SK-N-SH (cell line): ENCODE measurements at regions not wholly inside any gene's neighbourhood (a gene's known extent, or its start where the extent isn't known, plus 50 kb on each side); places are given as distances from the start of the nearest gene placed in this dataset.

ENCODE experiments used
- CTCF ChIA-PET: fragments of 300-600, 350-600 bp; formaldehyde crosslinking; extraction: SDS; loops from one replicate; lab custom pipeline; 2021; lab: Yijun Ruan, JAX
- POLR2A ChIA-PET: fragments of 350-600 bp; sonication (Branson Sonifier 250); formaldehyde crosslinking; extraction: SDS; loops from one replicate; lab custom pipeline; 2020; ENCODE audit warnings: antibody characterized with exemption, inconsistent platforms; lab: Yijun Ruan, JAX
- DNase-seq: peaks from one replicate; pipeline ENCODE4 v3.0.0; 2012
- H2AFZ ChIP-seq: fragments of 200-600 bp; sonication (generic); 2 replicates; pipeline ENCODE4 v1.8.1; 2016; ENCODE audit warnings: antibody characterized with exemption, mild to moderate bottlenecking, low read depth
- H3F3A ChIP-seq: fragments of 200-600 bp; sonication (generic); replicated peaks from 2 replicates; pipeline ENCODE3; 2016; ENCODE audit warnings: antibody characterized with exemption, mild to moderate bottlenecking; ENCODE audit not compliant: insufficient read depth
- H3K27ac ChIP-seq, 2 experiments: fragments of 200-500 bp in 1 of 2; fragments of 200-600 bp in 1 of 2; sonication (Bioruptor generic) in 1 of 2; sonication (generic), shearing (Covaris generic) in 1 of 2; 2 replicates each; pipeline versions ENCODE4 v1.5.1 to v1.6.1; 2014 to 2016; ENCODE audit warnings: low read depth in 2 of 2, inconsistent platforms in 1 of 2, low read length in 1 of 2, mild to moderate bottlenecking in 1 of 2, mixed read lengths in 1 of 2
- H3K27me3 ChIP-seq: fragments of 200-600 bp; sonication (generic), shearing (Covaris generic); 2 replicates; pipeline ENCODE4 v1.6.1; 2016; ENCODE audit warnings: mixed run types; ENCODE audit not compliant: insufficient read depth
- H3K36me3 ChIP-seq, 2 experiments: fragments of 200-500 bp in 1 of 2; fragments of 200-600 bp in 1 of 2; sonication (Bioruptor generic) in 1 of 2; sonication (generic) in 1 of 2; replicated peaks in 1 of 2; 2 replicates each; pipeline versions ENCODE3 to v1.5.1; 2014 to 2016; ENCODE audit warnings: low read length in 1 of 2, mild to moderate bottlenecking in 1 of 2; ENCODE audit not compliant: insufficient read depth in 2 of 2, control insufficient read depth in 1 of 2
- H3K4me1 ChIP-seq, 2 experiments: fragments of 200-500 bp in 1 of 2; fragments of 200-600 bp in 1 of 2; sonication (Bioruptor generic) in 1 of 2; sonication (generic), shearing (Covaris generic) in 1 of 2; 2 replicates each; pipeline versions ENCODE4 v1.5.1 to v1.6.1; 2014 to 2016; ENCODE audit warnings: low read depth in 1 of 2, low read length in 1 of 2, mixed run types in 1 of 2; ENCODE audit not compliant: insufficient read depth in 2 of 2, control insufficient read depth in 1 of 2
- H3K4me2 ChIP-seq: fragments of 200-600 bp; sonication (generic), shearing (Covaris generic); 2 replicates; pipeline ENCODE4 v1.6.1; 2017; ENCODE audit warnings: mixed run types
- H3K4me3 ChIP-seq, 2 experiments: fragments of 200-500 bp in 1 of 2; fragments of 200-600 bp in 1 of 2; sonication (Bioruptor generic) in 1 of 2; sonication (generic), shearing (Covaris generic) in 1 of 2; 2 replicates each; pipeline versions ENCODE4 v1.5.1 to v1.8.1; 2014 to 2016; ENCODE audit warnings: low read depth in 2 of 2, inconsistent platforms in 1 of 2, low read length in 1 of 2, mild to moderate bottlenecking in 1 of 2, mixed read lengths in 1 of 2, moderate library complexity in 1 of 2
- H3K79me2 ChIP-seq: fragments of 200-600 bp; sonication (generic); 2 replicates; pipeline ENCODE4 v1.8.1; 2017; ENCODE audit warnings: mild to moderate bottlenecking; ENCODE audit not compliant: insufficient read depth
- H3K9ac ChIP-seq: fragments of 200-600 bp; sonication (generic); 2 replicates; pipeline ENCODE4 v1.6.1; 2017; ENCODE audit warnings: mixed run types
- H3K9me2 ChIP-seq: fragments of 200-600 bp; sonication (generic); 2 replicates; pipeline ENCODE4 v1.6.1; 2017; ENCODE audit warnings: mixed run types
- H3K9me3 ChIP-seq: fragments of 200-600 bp; sonication (generic); 2 replicates; pipeline ENCODE4 v1.6.1; 2017; ENCODE audit warnings: mixed run types, mild to moderate bottlenecking, moderate library complexity
- H4K20me1 ChIP-seq: fragments of 200-600 bp; sonication (generic); 2 replicates; pipeline ENCODE4 v1.6.1; 2017; ENCODE audit warnings: mild to moderate bottlenecking, mixed run types; ENCODE audit not compliant: insufficient read depth
- CHD2 ChIP-seq: fragments of 150-350 bp; IDR thresholded peaks from 2 replicates; pipeline ENCODE4 v1.6.1; 2018; ENCODE audit warnings: low read length; ENCODE audit not compliant: partially characterized antibody
- ELF1 ChIP-seq: IDR thresholded peaks from 2 replicates; pipeline ENCODE4 v1.4.0; 2012
- EP300 ChIP-seq, 2 experiments: IDR thresholded peaks; 2 replicates each; pipeline versions ENCODE4 v1.4.0 to v1.6.1; 2012; ENCODE audit warnings: borderline replicate concordance in 1 of 2, low read depth in 1 of 2, low read length in 1 of 2
- EZH2phosphoT487 ChIP-seq: fragments of 200-600 bp; sonication (generic); IDR thresholded peaks from 2 replicates; pipeline ENCODE4 v1.6.1; 2017; ENCODE audit warnings: low read depth, mixed run types, mild to moderate bottlenecking, antibody characterized with exemption, moderate library complexity, borderline replicate concordance
- FOSL2 ChIP-seq: IDR thresholded peaks from 2 replicates; pipeline ENCODE4 v1.4.0; 2012; ENCODE audit warnings: low read depth, mild to moderate bottlenecking, moderate library complexity, borderline replicate concordance
- GABPA ChIP-seq: IDR thresholded peaks from 2 replicates; pipeline ENCODE4 v1.4.0; 2012; ENCODE audit warnings: low read depth, mild to moderate bottlenecking
- MAX ChIP-seq: IDR thresholded peaks from 2 replicates; pipeline ENCODE4 v1.4.0; 2012; ENCODE audit warnings: low read depth
- NFIC ChIP-seq: IDR thresholded peaks from 2 replicates; pipeline ENCODE4 v1.4.0; 2012; ENCODE audit warnings: borderline replicate concordance
- NRF1 ChIP-seq: IDR thresholded peaks from 2 replicates; pipeline ENCODE4 v1.6.1; 2012; ENCODE audit warnings: low read depth, mild to moderate bottlenecking, low read length
- POLR2AphosphoS5 ChIP-seq: IDR thresholded peaks from 2 replicates; pipeline ENCODE4 v1.6.1; 2012; ENCODE audit warnings: low read depth, low read length
- RCOR1 ChIP-seq: fragments of 150-350 bp; IDR thresholded peaks from 2 replicates; pipeline ENCODE4 v1.6.1; 2017; ENCODE audit warnings: antibody characterized with exemption, low read length
- RFX5 ChIP-seq: IDR thresholded peaks from 2 replicates; pipeline ENCODE4 v1.6.1; 2012; ENCODE audit warnings: mild to moderate bottlenecking, improper control_type of control experiment, low read length
- SIN3A ChIP-seq: IDR thresholded peaks from 2 replicates; pipeline ENCODE4 v1.6.1; 2012; ENCODE audit warnings: low read depth, mild to moderate bottlenecking, low read length, moderate library complexity, borderline replicate concordance
- SMC3 ChIP-seq: IDR thresholded peaks from 2 replicates; pipeline ENCODE4 v1.6.1; 2012; ENCODE audit warnings: low read depth, low read length, improper control_type of control experiment
- TAF1 ChIP-seq: IDR thresholded peaks from 2 replicates; pipeline ENCODE4 v1.6.1; 2012; ENCODE audit warnings: low read depth, mild to moderate bottlenecking, low read length, moderate library complexity, borderline replicate concordance
- TCF12 ChIP-seq: IDR thresholded peaks from 2 replicates; pipeline ENCODE4 v1.4.0; 2012
- TEAD4 ChIP-seq: IDR thresholded peaks from 2 replicates; pipeline ENCODE4 v1.4.0; 2012; ENCODE audit warnings: mild to moderate bottlenecking, borderline replicate concordance; ENCODE audit not compliant: insufficient read depth
- USF1 ChIP-seq: IDR thresholded peaks from 2 replicates; pipeline ENCODE4 v1.4.0; 2012; ENCODE audit warnings: low read depth, borderline replicate concordance
- USF2 ChIP-seq: fragments of 150-350 bp; IDR thresholded peaks from 2 replicates; pipeline ENCODE4 v1.6.1; 2017; ENCODE audit warnings: antibody characterized with exemption, low read length, low read depth, borderline replicate concordance
- ZBTB33 ChIP-seq: IDR thresholded peaks from 2 replicates; pipeline ENCODE4 v1.4.0; 2012; ENCODE audit warnings: low read depth, borderline replicate concordance
- WGBS: methylation state at CpG from one replicate; pipeline ENCODE4 v1.1.6; 2017; ENCODE audit warnings: low lambda C conversion rate; 5-methylcytosine and 5-hydroxymethylcytosine counted together
- TF ChIP-seq, protein P1 (sequence below): fragments of 150-350 bp; IDR thresholded peaks from 2 replicates; pipeline ENCODE4 v1.6.1; 2016; ENCODE audit warnings: mild to moderate bottlenecking, low read depth, low read length
- TF ChIP-seq, protein P2 (sequence below): IDR thresholded peaks from 2 replicates; pipeline ENCODE4; 2012

DNA sequence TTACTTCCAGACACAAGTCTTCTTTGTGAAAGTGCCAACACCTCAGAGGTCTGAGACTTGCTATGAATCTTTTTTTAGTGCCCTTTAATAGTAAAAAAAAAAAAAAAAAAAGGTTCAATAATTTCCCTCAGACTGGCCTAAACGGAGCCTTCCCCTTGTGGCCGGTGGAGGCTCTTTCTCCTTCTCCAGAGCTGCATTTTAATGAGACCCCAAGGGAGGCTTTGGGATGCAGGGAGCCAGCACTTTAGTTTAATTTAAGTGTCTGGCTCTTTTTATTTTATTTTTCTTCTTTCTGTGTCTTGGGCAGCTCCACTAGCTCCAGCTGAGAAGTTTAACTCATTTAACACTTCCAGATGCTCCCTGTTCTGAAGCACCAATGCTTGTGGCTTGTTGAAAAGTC, 67.8 kb upstream of the MAPK4 start:
- Histone ChIP-seq H3K9me2 (no peaks in the 10 kb centered on the region), H3K27ac (no peak overlapping the region), H3K4me1 (no peaks in the 10 kb centered on the region), H4K20me1 (no peaks in the 10 kb centered on the region), H3K79me2 (no peaks in the 10 kb centered on the region), H3K36me3 (no peaks in the 10 kb centered on the region), H3K9ac (no peak overlapping the region), H2AFZ (no peak overlapping the region), H3K4me3 (no peak overlapping the region), H3K4me2 (no peak overlapping the region), H3K27me3 (no peaks in the 10 kb centered on the region), H3K9me3 (no peaks in the 10 kb centered on the region), H3F3A (no peaks in the 10 kb centered on the region)
- ChIA-PET CTCF (interaction anchor here (0.6 kb wide), 1 partner anchor 1887 kb away, joined by 3 read pairs; no protein-coding TSS in a partner anchor), POLR2A (no interaction called here)
- WGBS, result 8% methylated on average over 2 of the region's 2 CpGs
- no peak for DNase-seq
- TF ChIP-seq TEAD4 (no peak), ELF1 (no peak), NFIC (no peak), USF1 (no peak), TAF1 (no peak), GABPA (no peak), EZH2phosphoT487 (no peak), TCF12 (no peak), SMC3 (no peak), MAX (no peak), RFX5 (no peak), RCOR1 (no peak), EP300 (IDR thresholded peaks at IDR 0.05; ENCODE audit: borderline replicate concordance in 1 of 2, low read depth in 1 of 2, low read length in 1 of 2) (no peak), FOSL2 (no peak), CHD2 (no peak)
- TF ChIP-seq, protein P1, sequence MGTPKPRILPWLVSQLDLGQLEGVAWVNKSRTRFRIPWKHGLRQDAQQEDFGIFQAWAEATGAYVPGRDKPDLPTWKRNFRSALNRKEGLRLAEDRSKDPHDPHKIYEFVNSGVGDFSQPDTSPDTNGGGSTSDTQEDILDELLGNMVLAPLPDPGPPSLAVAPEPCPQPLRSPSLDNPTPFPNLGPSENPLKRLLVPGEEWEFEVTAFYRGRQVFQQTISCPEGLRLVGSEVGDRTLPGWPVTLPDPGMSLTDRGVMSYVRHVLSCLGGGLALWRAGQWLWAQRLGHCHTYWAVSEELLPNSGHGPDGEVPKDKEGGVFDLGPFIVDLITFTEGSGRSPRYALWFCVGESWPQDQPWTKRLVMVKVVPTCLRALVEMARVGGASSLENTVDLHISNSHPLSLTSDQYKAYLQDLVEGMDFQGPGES, result no peak

GRCh38 chr18:50494569-50494968, 65.3 kb upstream of the MAPK4 start:
- no peaks in the 10 kb centered on the region for H3K36me3 ChIP-seq
- H3K4me1 ChIP-seq, result no peaks in the 10 kb centered on the region
- H3K4me3 ChIP-seq, result no peak overlapping the region
- CTCF ChIA-PET, result no interaction called here
- no peaks in the 10 kb centered on the region for H3K9me3 ChIP-seq
- no peaks in the 10 kb centered on the region for H3K79me2 ChIP-seq
- no peaks in the 10 kb centered on the region for H3F3A ChIP-seq
- no peaks in the 10 kb centered on the region for H3K27me3 ChIP-seq
- H2AFZ ChIP-seq, result no peak overlapping the region
- H3K9me2 ChIP-seq, result no peaks in the 10 kb centered on the region
- no peak overlapping the region for H3K27ac ChIP-seq
- WGBS, result 15% methylated on average over 3 of the region's 3 CpGs
- H4K20me1 ChIP-seq, result no peaks in the 10 kb centered on the region
- H3K4me2 ChIP-seq, result no peak overlapping the region
- no peak for DNase-seq
- no peak overlapping the region for H3K9ac ChIP-seq
- POLR2A ChIA-PET, result no interaction called here
- TF ChIP-seq POLR2AphosphoS5 (no peak), TEAD4 (no peak), RFX5 (no peak), ZBTB33 (no peak), USF2 (no peak), NRF1 (no peak), SIN3A (no peak)
- TF ChIP-seq, protein P2, sequence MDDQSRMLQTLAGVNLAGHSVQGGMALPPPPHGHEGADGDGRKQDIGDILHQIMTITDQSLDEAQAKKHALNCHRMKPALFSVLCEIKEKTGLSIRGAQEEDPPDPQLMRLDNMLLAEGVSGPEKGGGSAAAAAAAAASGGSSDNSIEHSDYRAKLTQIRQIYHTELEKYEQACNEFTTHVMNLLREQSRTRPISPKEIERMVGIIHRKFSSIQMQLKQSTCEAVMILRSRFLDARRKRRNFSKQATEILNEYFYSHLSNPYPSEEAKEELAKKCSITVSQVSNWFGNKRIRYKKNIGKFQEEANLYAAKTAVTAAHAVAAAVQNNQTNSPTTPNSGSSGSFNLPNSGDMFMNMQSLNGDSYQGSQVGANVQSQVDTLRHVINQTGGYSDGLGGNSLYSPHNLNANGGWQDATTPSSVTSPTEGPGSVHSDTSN, result no peak
